ENCODE measurements at regions not wholly inside any gene's neighbourhood (a gene's known extent, or its start where the extent isn't known, plus 50 kb on each side); places are given as distances from the start of the nearest gene placed in this dataset.

DNA sequence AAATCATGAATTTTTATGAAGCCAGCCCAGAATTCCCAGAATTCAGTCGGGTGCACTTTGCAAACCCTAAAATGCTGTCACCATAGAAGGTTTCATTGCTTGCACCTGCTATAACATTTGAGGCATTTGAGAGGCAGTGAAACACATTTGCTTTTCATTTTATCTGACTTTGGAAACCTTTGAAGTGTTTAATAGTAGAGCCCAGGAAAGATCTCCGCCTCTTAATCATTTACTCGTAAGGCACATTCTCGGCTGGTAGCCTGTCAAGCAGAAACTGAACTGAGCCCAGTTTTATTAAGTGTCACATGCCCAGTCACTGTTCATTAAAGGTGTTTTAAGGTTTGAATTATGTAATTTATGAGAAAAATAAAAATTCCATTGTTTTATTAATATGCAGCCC is 247.6 kb downstream of the EMX2 start:
- ATAC-seq (no peak), DNase-seq (ENCODE audit: low read depth, low spot score) (no peak)
- intact Hi-C loops (cut with micrococcal nuclease): no loop called here
- Histone ChIP-seq H3K9me2 (ENCODE audit: insufficient read depth) (no peaks in the 10 kb centered on the region), H3K9ac (ENCODE audit: low read length) (no peak overlapping the region), H3K4me2 (ENCODE audit: low read length) (no peak overlapping the region), H3K27ac (ENCODE audit: low read depth, low read length) (no peak overlapping the region), H3K27me3 (ENCODE audit: insufficient read depth, low read length) (peaks cover 82% of the 10 kb centered on the region), H3K4me3 (replicated peaks in 1 of 2; ENCODE audit: low read depth in 1 of 2, low read length in 2 of 2) (no peak overlapping the region), H3K36me3 (ENCODE audit: control insufficient read depth in 1 of 2, insufficient read depth in 2 of 2, low read length in 2 of 2) (no peaks in the 10 kb centered on the region), H3K4me1 (ENCODE audit: control insufficient read depth in 1 of 2, insufficient read depth in 2 of 2, low read length in 2 of 2) (no peaks in the 10 kb centered on the region), H3K79me2 (ENCODE audit: insufficient read depth, low read length) (no peaks in the 10 kb centered on the region), H4K20me1 (ENCODE audit: insufficient read depth) (no peaks in the 10 kb centered on the region), H3K9me3 (ENCODE audit: control insufficient read depth in 1 of 2, insufficient read depth in 1 of 2, low read depth in 1 of 2, low read length in 2 of 2) (no peaks in the 10 kb centered on the region), H2AFZ (ENCODE audit: low read depth, low read length, poor library complexity, severe bottlenecking) (no peak overlapping the region)
- no TSS peak for BruUV-seq (replicated peaks)
- ChIA-PET RAD21 (ENCODE audit: low non-redundant PET in 1 of 2, low total read pairs in 2 of 2, uncharacterized antibody in 2 of 2, unreplicated experiment in 2 of 2) (no interaction called here), POLR2A (no interaction called here), CTCF (no interaction called here)
- no peak for TF ChIP-seq RAD21 (IDR thresholded peaks at IDR 0.05; ENCODE audit: low read depth)
- TF ChIP-seq FOSL1 (IDR thresholded peaks at IDR 0.05; ENCODE audit: low read depth): no peak
- no peak for TF ChIP-seq CTCF (IDR thresholded peaks at IDR 0.05 in 2 of 3, conservative IDR thresholded peaks at IDR 0.05 in 1 of 3; ENCODE audit: borderline replicate concordance in 1 of 3, insufficient read depth in 1 of 3, low read depth in 2 of 3, low read length in 2 of 3)
- no peak for TF ChIP-seq REST (IDR thresholded peaks at IDR 0.05; ENCODE audit: low read depth)
- no peak for TF ChIP-seq ZFX (IDR thresholded peaks at IDR 0.05)
- TF ChIP-seq CBX3 (IDR thresholded peaks at IDR 0.05; ENCODE audit: low read depth): no peak
- TF ChIP-seq ELF1 (IDR thresholded peaks at IDR 0.05; ENCODE audit: borderline replicate concordance, low read depth): no peak
- no peak for TF ChIP-seq JUND (IDR thresholded peaks at IDR 0.05)
- TF ChIP-seq, protein P1, sequence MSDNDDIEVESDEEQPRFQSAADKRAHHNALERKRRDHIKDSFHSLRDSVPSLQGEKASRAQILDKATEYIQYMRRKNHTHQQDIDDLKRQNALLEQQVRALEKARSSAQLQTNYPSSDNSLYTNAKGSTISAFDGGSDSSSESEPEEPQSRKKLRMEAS (IDR thresholded peaks at IDR 0.05): no peak
